Liver (tissue), 8 donors: ENCODE measurements at regions not wholly inside any gene's neighbourhood (a gene's known extent, or its start where the extent isn't known, plus 50 kb on each side); places are given as distances from the start of the nearest gene placed in this dataset.

Experiments used
- DNase-seq: peaks from one replicate; pipeline ENCODE4 v3.0.0-alpha.2; 2017; ENCODE audit warnings: low spot score
- H3K27ac ChIP-seq, 2 donors: one replicate each; pipeline ENCODE4 v1.7.0; 2013; ENCODE audit warnings: inconsistent platforms in 2 of 2, low read length in 2 of 2, control low read depth in 1 of 2, low read depth in 1 of 2, mild to moderate bottlenecking in 1 of 2
- H3K27me3 ChIP-seq, 4 donors: one replicate each; pipeline versions ENCODE4 v1.6.1 to v1.7.0; 2013; ENCODE audit warnings: low read length in 3 of 4, inconsistent platforms in 1 of 4, mild to moderate bottlenecking in 1 of 4, moderate library complexity in 1 of 4; ENCODE audit not compliant: control insufficient read depth in 4 of 4, insufficient read depth in 4 of 4
- H3K36me3 ChIP-seq, 4 donors: one replicate each; pipeline versions ENCODE4 v1.6.1 to v1.7.0; 2013; ENCODE audit warnings: low read length in 3 of 4, mild to moderate bottlenecking in 3 of 4, low read depth in 1 of 4, moderate library complexity in 1 of 4; ENCODE audit not compliant: control insufficient read depth in 4 of 4, insufficient read depth in 3 of 4
- H3K4me1 ChIP-seq, 4 donors: one replicate each; pipeline versions ENCODE4 v1.6.1 to v1.7.0; 2013; ENCODE audit warnings: low read length in 3 of 4, mild to moderate bottlenecking in 3 of 4, moderate library complexity in 1 of 4; ENCODE audit not compliant: control insufficient read depth in 4 of 4, insufficient read depth in 4 of 4
- H3K4me3 ChIP-seq, 3 donors: one replicate each; pipeline versions ENCODE4 v1.6.1 to v1.7.0; 2013; ENCODE audit warnings: low read length in 3 of 3, control low read depth in 1 of 3, low read depth in 1 of 3, mild to moderate bottlenecking in 1 of 3
- H3K9ac ChIP-seq, 2 donors: one replicate each; pipeline ENCODE4 v1.7.0; 2013; ENCODE audit warnings: low read length in 2 of 2, mild to moderate bottlenecking in 2 of 2, moderate library complexity in 2 of 2, control low read depth in 1 of 2, low read depth in 1 of 2
- H3K9me3 ChIP-seq, 4 donors: one replicate each; pipeline versions ENCODE4 v1.6.1 to v1.7.0; 2013; ENCODE audit warnings: low read length in 3 of 4; ENCODE audit not compliant: control insufficient read depth in 4 of 4
- CTCF ChIP-seq: fragments of 150-350 bp; IDR thresholded peaks from 2 replicates; pipeline ENCODE4 v1.5.1; 2017; ENCODE audit warnings: improper control_type of control experiment, low read depth, low read length; ENCODE audit not compliant: missing input control
- EGR1 ChIP-seq, 2 donors: IDR thresholded peaks; 2 replicates each; pipeline ENCODE4 v1.6.1; 2016 to 2018; ENCODE audit warnings: antibody characterized with exemption in 2 of 2, low read depth in 2 of 2
- FOXA1 ChIP-seq: IDR thresholded peaks from 2 replicates; pipeline ENCODE4 v1.6.1; 2016; ENCODE audit warnings: antibody characterized with exemption
- FOXA2 ChIP-seq: IDR thresholded peaks from 2 replicates; pipeline ENCODE4 v1.6.1; 2016; ENCODE audit warnings: antibody characterized with exemption
- GABPA ChIP-seq, 2 donors: IDR thresholded peaks in 1 of 2; conservative IDR thresholded peaks in 1 of 2; 2 replicates each; pipeline ENCODE4 v1.6.1; 2016; ENCODE audit warnings: antibody characterized with exemption in 2 of 2, mild to moderate bottlenecking in 1 of 2, moderate library complexity in 1 of 2
- HNF4A ChIP-seq, 2 donors: conservative IDR thresholded peaks; 2 replicates each; pipeline ENCODE4 v1.6.1; 2016; ENCODE audit warnings: antibody characterized with exemption in 2 of 2, mild to moderate bottlenecking in 2 of 2
- HNF4G ChIP-seq: IDR thresholded peaks from 2 replicates; pipeline ENCODE4 v1.6.1; 2016; ENCODE audit warnings: antibody characterized with exemption
- JUND ChIP-seq, 2 donors: IDR thresholded peaks; 2 replicates each; pipeline ENCODE4 v1.6.1; 2016; ENCODE audit warnings: antibody characterized with exemption in 2 of 2
- MAX ChIP-seq: IDR thresholded peaks from 2 replicates; pipeline ENCODE4 v1.6.1; 2016; ENCODE audit warnings: antibody characterized with exemption
- NR2F2 ChIP-seq: IDR thresholded peaks from 2 replicates; pipeline ENCODE4 v1.6.1; 2016; ENCODE audit warnings: antibody characterized with exemption
- RAD21 ChIP-seq, 2 donors: IDR thresholded peaks; 2 replicates each; pipeline ENCODE4 v1.6.1; 2016; ENCODE audit warnings: antibody characterized with exemption in 2 of 2, mild to moderate bottlenecking in 2 of 2
- REST ChIP-seq: IDR thresholded peaks from 2 replicates; pipeline ENCODE4 v1.6.1; 2016; ENCODE audit warnings: antibody characterized with exemption, mild to moderate bottlenecking
- RXRA ChIP-seq, 2 donors: IDR thresholded peaks; 2 replicates each; pipeline ENCODE4 v1.6.1; 2017 to 2018; ENCODE audit warnings: antibody characterized with exemption in 2 of 2, mild to moderate bottlenecking in 1 of 2
- SP1 ChIP-seq: IDR thresholded peaks from 2 replicates; pipeline ENCODE4 v1.6.1; 2018; ENCODE audit warnings: antibody characterized with exemption, mild to moderate bottlenecking
- TAF1 ChIP-seq: conservative IDR thresholded peaks from 2 replicates; pipeline ENCODE4 v1.6.1; 2016; ENCODE audit warnings: antibody characterized with exemption, mild to moderate bottlenecking
- YY1 ChIP-seq: IDR thresholded peaks from 2 replicates; pipeline ENCODE4 v1.6.1; 2016; ENCODE audit warnings: antibody characterized with exemption, mild to moderate bottlenecking
- ZBTB33 ChIP-seq: IDR thresholded peaks from 2 replicates; pipeline ENCODE4 v1.6.1; 2016; ENCODE audit warnings: antibody characterized with exemption
- WGBS: extraction: QIAGEN DNeasy Blood & Tissue Kit; methylation state at CpG from one replicate; pipeline ENCODE4 v1.1.7; 2013; 5-methylcytosine and 5-hydroxymethylcytosine counted together
- TF ChIP-seq, protein P1 (sequence below): IDR thresholded peaks from 2 replicates; pipeline ENCODE4 v1.6.1; 2016; ENCODE audit warnings: antibody characterized with exemption
- donor health status: healthy.
- donor health status: healthy.
- donor health status: healthy.
- donor health status: healthy.
- donor health status: healthy.

DNA sequence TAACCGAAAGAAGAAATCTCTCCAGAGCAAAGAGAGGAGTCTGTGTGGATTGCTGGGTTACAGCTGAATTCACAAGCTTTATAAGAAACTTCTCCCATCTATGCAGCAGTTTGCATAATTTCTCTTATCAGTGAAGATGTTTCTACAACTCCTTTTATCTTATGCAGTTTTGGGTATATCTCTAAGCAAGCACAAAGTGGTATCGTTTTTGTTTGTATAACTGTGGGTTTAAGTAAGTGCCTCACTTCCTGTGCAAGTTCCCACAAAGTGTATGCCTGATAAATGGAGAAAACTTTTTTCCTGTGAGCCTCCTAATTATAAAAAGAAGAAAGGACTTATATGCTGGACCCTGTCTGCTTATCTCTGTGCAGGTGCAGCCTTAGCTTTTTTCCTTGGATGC, 205.6 kb downstream of the RPS4Y2 start:
- no peaks in the 10 kb centered on the region for H3K36me3 ChIP-seq
- no peak overlapping the region for H3K4me3 ChIP-seq
- TF ChIP-seq SP1 (no peak), NR2F2 (no peak), GABPA (IDR thresholded peaks at IDR 0.05 in 1 of 2, conservative IDR thresholded peaks at IDR 0.05 in 1 of 2) (no peak), CTCF (no peak), FOXA1 (no peak), TAF1 (no peak), RXRA (IDR thresholded peaks at IDR 0.05) (no peak), HNF4A (conservative IDR thresholded peaks at IDR 0.05) (no peak), YY1 (no peak), MAX (no peak), JUND (IDR thresholded peaks at IDR 0.05) (no peak), REST (no peak), RAD21 (IDR thresholded peaks at IDR 0.05) (no peak), HNF4G (no peak), EGR1 (IDR thresholded peaks at IDR 0.05; ENCODE audit: low read depth in 2 of 2) (no peak), FOXA2 (no peak), ZBTB33 (no peak)
- TF ChIP-seq, protein P1, sequence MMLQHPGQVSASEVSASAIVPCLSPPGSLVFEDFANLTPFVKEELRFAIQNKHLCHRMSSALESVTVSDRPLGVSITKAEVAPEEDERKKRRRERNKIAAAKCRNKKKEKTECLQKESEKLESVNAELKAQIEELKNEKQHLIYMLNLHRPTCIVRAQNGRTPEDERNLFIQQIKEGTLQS = no peak
- H3K27ac ChIP-seq = no peak overlapping the region
- H3K4me1 ChIP-seq = no peaks in the 10 kb centered on the region
- DNase-seq = no peak
- no peaks in the 10 kb centered on the region for H3K27me3 ChIP-seq
- WGBS = 58% methylated on average over 2 of the region's 2 CpGs
- H3K9me3 ChIP-seq = no peaks in the 10 kb centered on the region
- H3K9ac ChIP-seq = no peak overlapping the region

DNA sequence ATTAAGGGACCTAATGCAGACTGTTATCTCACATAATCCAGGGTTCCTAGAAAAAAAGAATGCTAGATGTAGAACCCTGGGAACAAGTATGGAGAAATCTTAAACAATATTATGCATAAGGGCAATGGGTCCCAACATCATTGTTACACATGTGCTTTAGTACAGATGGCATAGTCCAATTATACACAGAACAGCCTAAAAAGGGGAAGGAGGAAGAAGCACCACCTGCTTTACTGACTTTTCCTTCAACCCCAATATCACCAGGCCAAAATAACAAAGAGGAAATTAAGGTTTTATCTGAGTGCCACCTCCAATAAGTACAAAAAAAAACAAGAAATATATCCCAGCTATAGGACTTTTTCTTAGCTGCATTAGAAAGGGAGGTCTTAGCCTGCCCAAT, 211.9 kb downstream of the RPS4Y2 start:
- H3K4me1 ChIP-seq = no peaks in the 10 kb centered on the region
- no peak overlapping the region for H3K9ac ChIP-seq

More for the DNA sequence above, 211.9 kb downstream of the RPS4Y2 start:
- no peak for DNase-seq
- Histone ChIP-seq H3K27me3 (no peaks in the 10 kb centered on the region), H3K36me3 (no peaks in the 10 kb centered on the region), H3K4me3 (no peak overlapping the region), H3K9me3 (no peaks in the 10 kb centered on the region), H3K27ac (no peak overlapping the region)
- TF ChIP-seq ZBTB33 (no peak), NR2F2 (no peak), FOXA2 (no peak), HNF4G (no peak), HNF4A (conservative IDR thresholded peaks at IDR 0.05) (no peak), RAD21 (IDR thresholded peaks at IDR 0.05) (no peak), FOXA1 (no peak), EGR1 (IDR thresholded peaks at IDR 0.05; ENCODE audit: low read depth in 2 of 2) (no peak), YY1 (no peak)
- TF ChIP-seq, protein P1 = no peak
